ENCODE measurements at regions not wholly inside any gene's neighbourhood (a gene's known extent, or its start where the extent isn't known, plus 50 kb on each side); places are given as distances from the start of the nearest gene placed in this dataset.

GRCh38 chr3:187833799-187834578 lies 88.7 kb upstream of the BCL6 start:
- TF ChIP-seq POLR2A (IDR thresholded peaks at IDR 0.05; ENCODE audit: borderline replicate concordance, extremely low read depth, insufficient read depth, insufficient read length): no peak
- no peak for TF ChIP-seq EZH2 (IDR thresholded peaks at IDR 0.05)
- TF ChIP-seq CTCF (IDR thresholded peaks at IDR 0.05 in 2 of 3, conservative IDR thresholded peaks at IDR 0.05 in 1 of 3; ENCODE audit: borderline replicate concordance in 1 of 3, insufficient read depth in 1 of 3, low read depth in 2 of 3, low read length in 2 of 3): no peak
- no peak for TF ChIP-seq POLR2AphosphoS5 (IDR thresholded peaks at IDR 0.05; ENCODE audit: low read depth, low read length)

All from HCT116 (cell line).